Osteocyte (in vitro differentiated cells): ENCODE measurements at regions not wholly inside any gene's neighbourhood (a gene's known extent, or its start where the extent isn't known, plus 50 kb on each side); places are given as distances from the start of the nearest gene placed in this dataset.
A peak's percentile ranks its signal among the peaks of the same experiment; 100 is the strongest.

ENCODE experiments used
- DNase-seq: peaks from one replicate; pipeline ENCODE4 v3.0.0; 2021; ENCODE audit warnings: mixed read lengths; ENCODE audit not compliant: unreplicated experiment; ENCODE audit errors: extremely low spot score
- H3K27ac Mint-ChIP-seq: one replicate; pipeline ENCODE4 v1.8.0; 2021; ENCODE audit warnings: mild to moderate bottlenecking, mixed read lengths; ENCODE audit not compliant: unreplicated experiment
- H3K27me3 Mint-ChIP-seq: one replicate; pipeline ENCODE4 v1.8.0; 2021; ENCODE audit warnings: mixed read lengths; ENCODE audit not compliant: unreplicated experiment
- H3K36me3 Mint-ChIP-seq: one replicate; pipeline ENCODE4 v1.8.0; 2021; ENCODE audit warnings: mixed read lengths; ENCODE audit not compliant: unreplicated experiment
- H3K4me1 Mint-ChIP-seq: one replicate; pipeline ENCODE4 v1.8.0; 2021; ENCODE audit warnings: mixed read lengths; ENCODE audit not compliant: unreplicated experiment
- H3K4me3 Mint-ChIP-seq: one replicate; pipeline ENCODE4 v1.8.0; 2021; ENCODE audit warnings: mild to moderate bottlenecking, moderate library complexity, mixed read lengths; ENCODE audit not compliant: unreplicated experiment
- H3K9me3 Mint-ChIP-seq: one replicate; pipeline ENCODE4 v1.8.0; 2021; ENCODE audit warnings: mixed read lengths; ENCODE audit not compliant: unreplicated experiment
- CTCF ChIP-seq: fragments of 200-600 bp; sonication (generic); IDR thresholded peaks from 2 replicates; pipeline ENCODE4 v1.5.0; 2021; ENCODE audit warnings: antibody characterized with exemption, mild to moderate bottlenecking, moderate library complexity

DNA sequence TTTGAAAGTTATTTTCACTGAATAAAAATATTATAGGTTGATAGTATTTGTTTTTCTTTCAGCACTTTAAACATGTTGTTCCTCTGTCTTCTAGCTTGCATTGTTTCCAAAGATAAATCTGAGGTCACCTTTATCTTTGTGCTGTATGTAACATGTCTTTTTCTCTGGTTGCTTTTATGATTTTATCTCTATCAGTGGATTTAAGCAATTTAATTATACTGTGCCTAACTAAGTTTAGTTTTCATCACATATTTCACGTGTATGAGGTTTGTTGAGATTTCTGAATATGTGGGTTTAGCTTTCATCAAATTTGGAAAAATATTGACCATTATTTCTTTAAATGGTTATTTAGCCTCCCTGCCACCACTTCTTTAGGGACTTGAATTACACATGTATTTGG is 214.5 kb downstream of the SNX18 start:
- Mint-ChIP-seq H3K4me3 (no peak overlapping the region), H3K4me1 (peaks cover 5% of the 10 kb centered on the region), H3K36me3 (no peaks in the 10 kb centered on the region), H3K9me3 (no peaks in the 10 kb centered on the region), H3K27me3 (no peaks in the 10 kb centered on the region), H3K27ac (no peak overlapping the region)
- TF ChIP-seq CTCF: no peak
- DNase-seq: no peak

DNA sequence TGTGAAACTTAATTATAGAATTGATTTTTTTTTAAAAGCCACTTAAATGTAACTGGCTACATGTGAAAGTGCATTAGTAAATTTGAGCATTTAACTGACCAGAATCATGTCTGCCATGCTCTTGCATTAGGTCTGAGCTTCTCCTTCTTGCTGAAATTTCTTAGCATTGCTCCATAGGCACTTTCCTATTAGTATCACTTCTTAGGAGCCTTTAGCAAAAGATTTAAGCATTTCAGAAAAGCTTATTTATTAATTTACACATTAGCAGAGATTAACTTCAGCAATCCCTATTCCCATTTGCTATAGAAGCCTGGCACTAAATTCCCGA is 211.0 kb downstream of the SNX18 start:
- Mint-ChIP-seq H3K36me3 (no peaks in the 10 kb centered on the region), H3K4me3 (no peak overlapping the region), H3K4me1 (peaks cover 9% of the 10 kb centered on the region), H3K27me3 (no peaks in the 10 kb centered on the region), H3K9me3 (no peaks in the 10 kb centered on the region), H3K27ac (no peak overlapping the region)
- no peak for TF ChIP-seq CTCF
- no peak for DNase-seq

- no peak for TF ChIP-seq CTCF
- no peak for DNase-seq
- Mint-ChIP-seq H3K4me1 (peaks cover 10% of the 10 kb centered on the region), H3K4me3 (no peak overlapping the region), H3K9me3 (no peaks in the 10 kb centered on the region), H3K27me3 (no peaks in the 10 kb centered on the region), H3K36me3 (no peaks in the 10 kb centered on the region), H3K27ac (no peak overlapping the region)
Measured at GRCh38 chr5:54727874-54728587, 210.5 kb downstream of the SNX18 start.

DNA sequence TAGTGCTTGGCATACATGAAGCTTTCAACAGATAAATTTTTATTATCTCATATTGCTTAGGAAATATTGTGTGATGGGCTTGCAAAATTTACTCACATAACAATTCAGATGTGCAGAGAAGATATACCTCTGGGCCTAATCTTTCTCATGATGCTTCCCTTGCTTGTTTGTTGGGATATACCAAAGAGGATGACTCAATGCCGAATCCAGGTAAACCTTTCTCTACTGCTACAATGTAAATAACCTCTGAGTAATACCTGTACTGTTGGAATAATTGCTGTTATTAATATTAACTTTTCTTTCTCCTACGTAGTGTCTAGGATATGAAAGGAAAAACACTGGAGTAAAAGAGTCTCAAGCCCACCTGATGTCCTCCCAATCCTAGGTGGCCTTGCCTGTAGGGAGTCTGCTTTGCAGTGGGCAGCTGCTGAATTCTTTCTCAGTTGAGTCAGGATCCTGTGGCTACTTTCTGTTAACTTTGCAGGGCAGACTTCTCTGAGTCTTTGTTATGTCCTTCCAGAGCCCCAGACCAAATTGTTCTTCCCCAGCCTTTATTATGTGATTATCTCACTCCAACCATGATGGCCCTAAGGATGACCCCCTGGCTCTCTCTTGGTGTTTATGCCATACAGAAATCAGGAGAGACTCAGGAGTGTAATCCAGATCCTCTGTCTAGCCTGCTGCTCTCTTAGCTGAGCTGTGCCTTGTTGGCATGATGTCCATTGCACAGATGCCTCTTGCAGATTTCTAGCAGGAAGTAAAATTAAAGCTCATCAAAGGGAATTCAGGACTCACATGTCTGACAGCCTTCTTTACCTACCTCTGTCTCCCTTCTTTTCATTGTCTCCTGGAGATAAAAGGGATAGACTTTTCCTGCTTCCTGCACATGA is 208.1 kb downstream of the SNX18 start:
- no peak for DNase-seq
- no peaks in the 10 kb centered on the region for H3K27me3 Mint-ChIP-seq
- TF ChIP-seq CTCF: no peak
- no peak overlapping the region for H3K4me3 Mint-ChIP-seq
- peaks cover 27% of the 10 kb centered on the region for H3K4me1 Mint-ChIP-seq
- H3K9me3 Mint-ChIP-seq: no peaks in the 10 kb centered on the region
- no peaks in the 10 kb centered on the region for H3K36me3 Mint-ChIP-seq
- H3K27ac Mint-ChIP-seq: no peak overlapping the region

DNA sequence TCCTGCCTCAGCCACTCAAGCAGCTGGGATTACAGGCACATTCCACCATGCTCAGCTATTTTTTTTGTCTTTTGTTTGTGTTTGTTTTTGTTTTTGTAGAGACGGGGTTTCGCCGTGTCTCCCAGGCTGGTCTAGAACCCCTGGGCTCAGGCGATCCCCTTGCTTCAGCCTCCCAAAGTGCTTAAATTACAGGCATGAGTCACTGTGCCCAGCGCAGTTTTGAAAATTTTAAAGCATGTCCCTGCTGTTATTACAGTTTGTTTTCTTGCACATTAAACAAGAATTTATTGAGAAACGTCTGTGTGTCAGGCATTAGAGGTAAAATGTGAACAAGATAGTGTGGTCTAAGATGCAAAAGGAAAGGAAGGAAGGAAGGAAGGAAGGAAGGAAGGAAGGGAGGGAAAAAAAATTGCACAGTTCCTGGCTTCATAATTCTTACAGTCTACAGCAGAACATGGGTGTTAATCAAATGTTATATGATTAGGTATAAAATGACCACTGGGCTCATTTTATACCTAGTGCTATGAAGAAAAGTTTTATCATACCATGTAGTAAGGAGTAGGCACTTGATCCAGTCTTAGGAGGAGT is 205.4 kb downstream of the SNX18 start:
- H3K9me3 Mint-ChIP-seq: no peaks in the 10 kb centered on the region
- H3K4me1 Mint-ChIP-seq: peaks cover 49% of the 10 kb centered on the region
- no peaks in the 10 kb centered on the region for H3K27me3 Mint-ChIP-seq
- no peak for TF ChIP-seq CTCF
- H3K4me3 Mint-ChIP-seq: no peak overlapping the region
- no peaks in the 10 kb centered on the region for H3K36me3 Mint-ChIP-seq
- peak overlapping the region; percentile 87 for H3K27ac Mint-ChIP-seq
- no peak for DNase-seq
